ENCODE measurements at regions not wholly inside any gene's neighbourhood (a gene's known extent, or its start where the extent isn't known, plus 50 kb on each side); places are given as distances from the start of the nearest gene placed in this dataset.
A peak's percentile ranks its signal among the peaks of the same experiment; 100 is the strongest.
"Not testable (repeated sequence)": the region's sequence is repeated elsewhere in the genome, so short reads cannot be mapped to it uniquely, and the experiment has no call there.

GRCh38 chrX:53767544-53767943 lies 81.0 kb upstream of the HUWE1 start:
- CTCF ChIA-PET, result no interaction called here
- no peaks in the 10 kb centered on the region for H4K20me1 ChIP-seq (replicated peaks; ENCODE audit: control insufficient read depth, extremely low read depth, insufficient read depth, low read length)
- no peaks in the 10 kb centered on the region for H3K36me3 ChIP-seq (ENCODE audit: control insufficient read depth in 2 of 2, extremely low read depth in 1 of 2, insufficient read depth in 2 of 2, low read length in 2 of 2)
- H3K4me1 ChIP-seq (ENCODE audit: control insufficient read depth, extremely low read depth, insufficient read depth, low read length), result no peaks in the 10 kb centered on the region
- H3K9me1 ChIP-seq (replicated peaks; ENCODE audit: control insufficient read depth, extremely low read depth, insufficient read depth, low read length), result no peaks in the 10 kb centered on the region
- intact Hi-C loops (cut with micrococcal nuclease), result no loop called here
- TF ChIP-seq JUN (IDR thresholded peaks at IDR 0.05; ENCODE audit: borderline replicate concordance, insufficient read depth, insufficient read length, low read depth) (no peak), MYC (IDR thresholded peaks at IDR 0.05; ENCODE audit: low read depth, low read length) (no peak), POLR2A (IDR thresholded peaks at IDR 0.05; ENCODE audit: low read depth, low read length) (no peak), FOS (IDR thresholded peaks at IDR 0.05; ENCODE audit: borderline replicate concordance, insufficient read depth, low read length) (no peak), GATA2 (IDR thresholded peaks at IDR 0.05; ENCODE audit: insufficient read depth, insufficient read length, low read depth, low read length) (no peak)
- TF ChIP-seq, protein P1, sequence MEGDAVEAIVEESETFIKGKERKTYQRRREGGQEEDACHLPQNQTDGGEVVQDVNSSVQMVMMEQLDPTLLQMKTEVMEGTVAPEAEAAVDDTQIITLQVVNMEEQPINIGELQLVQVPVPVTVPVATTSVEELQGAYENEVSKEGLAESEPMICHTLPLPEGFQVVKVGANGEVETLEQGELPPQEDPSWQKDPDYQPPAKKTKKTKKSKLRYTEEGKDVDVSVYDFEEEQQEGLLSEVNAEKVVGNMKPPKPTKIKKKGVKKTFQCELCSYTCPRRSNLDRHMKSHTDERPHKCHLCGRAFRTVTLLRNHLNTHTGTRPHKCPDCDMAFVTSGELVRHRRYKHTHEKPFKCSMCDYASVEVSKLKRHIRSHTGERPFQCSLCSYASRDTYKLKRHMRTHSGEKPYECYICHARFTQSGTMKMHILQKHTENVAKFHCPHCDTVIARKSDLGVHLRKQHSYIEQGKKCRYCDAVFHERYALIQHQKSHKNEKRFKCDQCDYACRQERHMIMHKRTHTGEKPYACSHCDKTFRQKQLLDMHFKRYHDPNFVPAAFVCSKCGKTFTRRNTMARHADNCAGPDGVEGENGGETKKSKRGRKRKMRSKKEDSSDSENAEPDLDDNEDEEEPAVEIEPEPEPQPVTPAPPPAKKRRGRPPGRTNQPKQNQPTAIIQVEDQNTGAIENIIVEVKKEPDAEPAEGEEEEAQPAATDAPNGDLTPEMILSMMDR (IDR thresholded peaks at IDR 0.05; ENCODE audit: extremely low read depth in 1 of 2, insufficient read depth in 1 of 2, low read depth in 1 of 2, low read length in 2 of 2), result no peak
- TF ChIP-seq, protein P2, sequence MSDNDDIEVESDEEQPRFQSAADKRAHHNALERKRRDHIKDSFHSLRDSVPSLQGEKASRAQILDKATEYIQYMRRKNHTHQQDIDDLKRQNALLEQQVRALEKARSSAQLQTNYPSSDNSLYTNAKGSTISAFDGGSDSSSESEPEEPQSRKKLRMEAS (IDR thresholded peaks at IDR 0.05; ENCODE audit: insufficient read depth, insufficient read length), result no peak
- H3K9me3 ChIP-seq (replicated peaks; ENCODE audit: control insufficient read depth, insufficient read depth, low read length), result no peaks in the 10 kb centered on the region
- no peak for FAIRE-seq
- no peak for DNase-seq (ENCODE audit: low read depth, low spot score)
- BruUV-seq (replicated peaks), result no TSS peak
- H2AFZ ChIP-seq (ENCODE audit: low read depth, low read length), result no peak overlapping the region
- no peak overlapping the region for H3K4me3 ChIP-seq (replicated peaks in 1 of 3; ENCODE audit: insufficient read depth in 1 of 3, low read depth in 1 of 3, low read length in 3 of 3)
- H3K27ac ChIP-seq (ENCODE audit: insufficient read depth, low read depth, low read length), result no peak overlapping the region
- H3K9ac ChIP-seq (replicated peaks; ENCODE audit: extremely low read depth, insufficient read depth, low read length), result no peak overlapping the region
- POLR2A ChIA-PET, result no interaction called here
- dilution Hi-C loops (cut with MboI; ENCODE audit: extremely low pct_ligation_motif_present, low sequenced_read_pairs), result no loop called here
- H3K79me2 ChIP-seq (ENCODE audit: control insufficient read depth, insufficient read depth, low read length), result no peaks in the 10 kb centered on the region
- no peaks in the 10 kb centered on the region for H3K27me3 ChIP-seq (ENCODE audit: control insufficient read depth in 2 of 2, insufficient read depth in 2 of 2, low read length in 2 of 2)
- no peak overlapping the region for H3K4me2 ChIP-seq (ENCODE audit: insufficient read depth, low read length)

DNA sequence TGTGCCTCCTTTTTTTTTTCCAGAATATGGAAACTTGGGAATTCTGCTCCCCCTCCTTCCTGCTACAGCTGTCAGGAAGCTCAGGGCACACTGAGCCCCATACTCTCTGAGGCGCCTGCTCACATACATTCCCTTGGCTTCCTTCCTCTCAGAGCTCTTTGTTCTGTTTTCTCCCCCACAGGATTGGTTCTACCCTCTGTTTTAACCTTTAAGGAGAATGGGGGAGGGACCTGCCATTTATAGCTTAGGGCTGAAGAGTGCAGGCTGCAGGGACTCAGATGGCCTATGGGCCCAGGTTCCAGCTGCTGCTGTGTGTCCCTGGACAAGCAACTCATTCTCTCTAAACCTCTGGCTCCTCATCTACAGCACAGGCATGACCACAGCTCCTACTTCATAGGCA lies 70.7 kb upstream of the HUWE1 start:
- H2AFZ ChIP-seq (ENCODE audit: low read depth, low read length); dilution Hi-C loops (cut with MboI; ENCODE audit: extremely low pct_ligation_motif_present, low sequenced_read_pairs); H3K9ac ChIP-seq (replicated peaks; ENCODE audit: extremely low read depth, insufficient read depth, low read length); H3K4me1 ChIP-seq (ENCODE audit: control insufficient read depth, extremely low read depth, insufficient read depth, low read length); H3K27me3 ChIP-seq (ENCODE audit: control insufficient read depth in 2 of 2, insufficient read depth in 2 of 2, low read length in 2 of 2); CTCF ChIA-PET; FAIRE-seq; H3K79me2 ChIP-seq (ENCODE audit: control insufficient read depth, insufficient read depth, low read length); POLR2A ChIA-PET; H3K27ac ChIP-seq (ENCODE audit: insufficient read depth, low read depth, low read length); H3K36me3 ChIP-seq (ENCODE audit: control insufficient read depth in 2 of 2, extremely low read depth in 1 of 2, insufficient read depth in 2 of 2, low read length in 2 of 2); H3K4me2 ChIP-seq (ENCODE audit: insufficient read depth, low read length); BruUV-seq (replicated peaks); H3K4me3 ChIP-seq (replicated peaks in 1 of 3; ENCODE audit: insufficient read depth in 1 of 3, low read depth in 1 of 3, low read length in 3 of 3); H4K20me1 ChIP-seq (replicated peaks; ENCODE audit: control insufficient read depth, extremely low read depth, insufficient read depth, low read length); H3K9me3 ChIP-seq (replicated peaks; ENCODE audit: control insufficient read depth, insufficient read depth, low read length); intact Hi-C loops (cut with micrococcal nuclease); H3K9me1 ChIP-seq (replicated peaks; ENCODE audit: control insufficient read depth, extremely low read depth, insufficient read depth, low read length): not testable (repeated sequence)
- peak; percentile 9 for DNase-seq (ENCODE audit: low read depth, low spot score)

All from endothelial cell of umbilical vein (primary cell).